HCT116 (cell line): ENCODE measurements at regions not wholly inside any gene's neighbourhood (a gene's known extent, or its start where the extent isn't known, plus 50 kb on each side); places are given as distances from the start of the nearest gene placed in this dataset.
"Not testable (repeated sequence)": the region's sequence is repeated elsewhere in the genome, so short reads cannot be mapped to it uniquely, and the experiment has no call there.

Experiments
- ATAC-seq: fragments of 200-7000 bp; cut with Tn5 transposase; 2 replicates; pipeline ENCODE4 v1.9.1; 2020; ENCODE audit warnings: mild to moderate bottlenecking, moderate library complexity
- BruUV-seq: library from RNA; stranded (reverse); fragments of 400-500 nt; replicated peaks from 2 replicates; lab custom pipeline; 2021; lab: Mats Ljungman, UMichigan
- CTCF ChIA-PET: fragments of 300-600 bp; sonication (Branson Sonifier 250); formaldehyde crosslinking; loops from one replicate; lab custom pipeline; 2021; ENCODE audit warnings: antibody characterized with exemption; lab: Charles Lee
- POLR2A ChIA-PET: fragments of 300-600, 350-600 bp; sonication (Branson Sonifier 250); formaldehyde crosslinking; loops from one replicate; lab custom pipeline; 2021; ENCODE audit warnings: antibody characterized with exemption; lab: Charles Lee
- RAD21 ChIA-PET, 2 experiments: fragments of 300-600 bp; sonication (Branson Sonifier 250); formaldehyde crosslinking; loops; one replicate each; lab custom pipeline; 2023; ENCODE audit warnings: low total read pairs in 2 of 2; ENCODE audit not compliant: uncharacterized antibody in 2 of 2, unreplicated experiment in 2 of 2, low non-redundant PET in 1 of 2; lab: Charles Lee
- DNase-seq: peaks from one replicate; pipeline ENCODE4 v3.0.0-alpha.2; 2010; ENCODE audit warnings: low read depth, low spot score
- H2AFZ ChIP-seq: fragments of 200-600 bp; shearing (Covaris generic), sonication (generic); 2 replicates; pipeline ENCODE4 v1.6.1; 2017; ENCODE audit warnings: low read depth, mixed run types, mixed read lengths, antibody characterized with exemption, low read length; ENCODE audit not compliant: poor library complexity, severe bottlenecking
- H3K27ac ChIP-seq: 2 replicates; pipeline ENCODE4 v1.5.1; 2012; ENCODE audit warnings: low read depth, low read length
- H3K27me3 ChIP-seq: fragments of 200-600 bp; sonication (generic); 2 replicates; pipeline ENCODE4 v1.6.1; 2016; ENCODE audit warnings: mixed run types, low read length, mixed read lengths; ENCODE audit not compliant: insufficient read depth
- H3K36me3 ChIP-seq, 2 experiments: fragments of 200-500 bp in 1 of 2; fragments of 200-600 bp in 1 of 2; sonication (Bioruptor generic) in 1 of 2; sonication (generic) in 1 of 2; 2 replicates each; pipeline versions ENCODE4 v1.5.1 to v1.6.1; 2014 to 2016; ENCODE audit warnings: low read length in 2 of 2, inconsistent platforms in 1 of 2, mixed read lengths in 1 of 2, mixed run types in 1 of 2; ENCODE audit not compliant: insufficient read depth in 2 of 2, control insufficient read depth in 1 of 2
- H3K4me1 ChIP-seq, 2 experiments: fragments of 200-600 bp in 1 of 2; sonication (generic) in 1 of 2; 2 replicates each; pipeline versions ENCODE4 v1.5.1 to v1.6.1; 2012 to 2017; ENCODE audit warnings: low read length in 2 of 2, inconsistent platforms in 1 of 2, mild to moderate bottlenecking in 1 of 2, mixed read lengths in 1 of 2, mixed run types in 1 of 2, moderate library complexity in 1 of 2; ENCODE audit not compliant: insufficient read depth in 2 of 2, control insufficient read depth in 1 of 2
- H3K4me2 ChIP-seq: fragments of 200-600 bp; sonication (generic); 2 replicates; pipeline ENCODE4 v1.6.1; 2017; ENCODE audit warnings: mixed run types, low read length, mixed read lengths
- H3K4me3 ChIP-seq, 2 experiments: fragments of 200-600 bp in 1 of 2; sonication (generic) in 1 of 2; replicated peaks in 1 of 2; 2 replicates each; pipeline ENCODE4 v1.5.1; 2011 to 2016; ENCODE audit warnings: low read length in 2 of 2, control low read depth in 1 of 2, low read depth in 1 of 2, mild to moderate bottlenecking in 1 of 2, mixed read lengths in 1 of 2, mixed run types in 1 of 2
- H3K79me2 ChIP-seq: fragments of 200-600 bp; sonication (generic); 2 replicates; pipeline ENCODE4 v1.6.1; 2017; ENCODE audit warnings: mild to moderate bottlenecking, mixed run types, low read length, moderate library complexity, mixed read lengths; ENCODE audit not compliant: insufficient read depth
- H3K9ac ChIP-seq: fragments of 200-600 bp; sonication (generic); 2 replicates; pipeline ENCODE4 v1.6.1; 2016; ENCODE audit warnings: low read length, mixed read lengths
- H3K9me2 ChIP-seq: fragments of 200-600 bp; sonication (generic), shearing (Covaris generic); 2 replicates; pipeline ENCODE4 v1.6.1; 2017; ENCODE audit warnings: mixed run types, mild to moderate bottlenecking, moderate library complexity; ENCODE audit not compliant: insufficient read depth
- H3K9me3 ChIP-seq, 2 experiments: fragments of 200-500 bp in 1 of 2; fragments of 200-600 bp in 1 of 2; sonication (Bioruptor generic) in 1 of 2; sonication (generic) in 1 of 2; 2 replicates each; pipeline ENCODE4 v1.6.1; 2014 to 2017; ENCODE audit warnings: low read length in 2 of 2, mixed read lengths in 2 of 2, inconsistent platforms in 1 of 2, low read depth in 1 of 2, mild to moderate bottlenecking in 1 of 2, mixed run types in 1 of 2, moderate library complexity in 1 of 2; ENCODE audit not compliant: control insufficient read depth in 1 of 2, insufficient read depth in 1 of 2
- H4K20me1 ChIP-seq: fragments of 200-600 bp; sonication (generic), shearing (Covaris generic); 2 replicates; pipeline ENCODE4 v1.6.1; 2017; ENCODE audit warnings: mixed run types, mild to moderate bottlenecking, moderate library complexity; ENCODE audit not compliant: insufficient read depth
- EGR1 ChIP-seq: IDR thresholded peaks from 2 replicates; pipeline ENCODE4 v1.6.1; 2012; ENCODE audit warnings: low read depth
- EZH2phosphoT487 ChIP-seq: fragments of 200-600 bp; IDR thresholded peaks from 2 replicates; pipeline ENCODE4 v1.6.1; 2018; ENCODE audit warnings: antibody characterized with exemption, borderline replicate concordance
- FOSL1 ChIP-seq: IDR thresholded peaks from 2 replicates; pipeline ENCODE4 v1.6.1; 2012; ENCODE audit warnings: low read depth
- JUND ChIP-seq: IDR thresholded peaks from 2 replicates; pipeline ENCODE4 v1.6.1; 2012
- SP1 ChIP-seq: IDR thresholded peaks from 2 replicates; pipeline ENCODE4 v1.6.1; 2012; ENCODE audit warnings: low read depth
- TCF7L2 ChIP-seq: IDR thresholded peaks from 2 replicates; pipeline ENCODE4 v1.7.0; 2011; ENCODE audit warnings: borderline replicate concordance, inconsistent platforms; ENCODE audit not compliant: insufficient read depth, insufficient read length; ENCODE audit errors: extremely low read depth
- YY1 ChIP-seq: IDR thresholded peaks from 2 replicates; pipeline ENCODE4 v1.6.1; 2011; ENCODE audit warnings: low read length, low read depth, moderate library complexity, mild to moderate bottlenecking; ENCODE audit not compliant: insufficient replicate concordance; ENCODE audit errors: extremely low read depth
- ZBTB33 ChIP-seq: IDR thresholded peaks from 2 replicates; pipeline ENCODE4 v1.6.1; 2011; ENCODE audit warnings: mild to moderate bottlenecking, low read length, moderate library complexity; ENCODE audit not compliant: insufficient replicate concordance; ENCODE audit errors: extremely low read depth
- intact Hi-C: fragments of 100-400 bp; cut with micrococcal nuclease; formaldehyde crosslinking; loops from 2 replicates; pipeline ENCODE4 v1.10.0; 2022

GRCh38 chr5:136812270-136812669, 446.9 kb upstream of the TRPC7 start:
- H3K9me2 ChIP-seq, H4K20me1 ChIP-seq, H3K9me3 ChIP-seq, DNase-seq, H3K4me3 ChIP-seq, intact Hi-C loops, H3K4me2 ChIP-seq, H3K36me3 ChIP-seq, ATAC-seq, H3K27ac ChIP-seq, H3K9ac ChIP-seq, POLR2A ChIA-PET, H2AFZ ChIP-seq, H3K27me3 ChIP-seq, H3K79me2 ChIP-seq, RAD21 ChIA-PET, BruUV-seq, CTCF ChIA-PET: not testable (repeated sequence)
- peaks cover 0 to 12% of the 10 kb centered on the region in 2 experiments; a peak in 2 of 4 replicates for H3K4me1 ChIP-seq

- TF ChIP-seq TCF7L2 (no peak), JUND (0 out of 2 replicates have a peak, but pooled peaks have one; percentile 23)
- no peaks in the 10 kb centered on the region for H3K9me3 ChIP-seq
- H3K4me3 ChIP-seq = no peak overlapping the region
- BruUV-seq = no TSS peak
- DNase-seq (no peak), ATAC-seq (peak; percentile 47; the same call in 1 of the 2 replicates)
- no peaks in the 10 kb centered on the region for H3K27me3 ChIP-seq
- no peak overlapping the region for H3K27ac ChIP-seq
- peaks cover 0 to 12% of the 10 kb centered on the region in 2 experiments; a peak in 2 of 4 replicates for H3K4me1 ChIP-seq
- no peaks in the 10 kb centered on the region for H3K79me2 ChIP-seq
- POLR2A ChIA-PET = no interaction called here
- no peak overlapping the region for H3K9ac ChIP-seq
- no peak overlapping the region for H2AFZ ChIP-seq
- H3K4me2 ChIP-seq = no peak overlapping the region
- no peaks in the 10 kb centered on the region for H3K9me2 ChIP-seq
- no peaks in the 10 kb centered on the region for H4K20me1 ChIP-seq
- H3K36me3 ChIP-seq = no peaks in the 10 kb centered on the region
- intact Hi-C loops = no loop called here
- RAD21 ChIA-PET = no interaction called here
- CTCF ChIA-PET = no interaction called here
Observed at GRCh38 chr5:136811551-136811950, 446.2 kb upstream of the TRPC7 start.

GRCh38 chr5:136811086-136811485, 445.7 kb upstream of the TRPC7 start:
- H2AFZ ChIP-seq = no peak overlapping the region
- POLR2A ChIA-PET = no interaction called here
- H3K9ac ChIP-seq = no peak overlapping the region
- intact Hi-C loops = no loop called here
- peaks cover 0 to 12% of the 10 kb centered on the region in 2 experiments; a peak in 2 of 4 replicates for H3K4me1 ChIP-seq
- H3K9me2 ChIP-seq = no peaks in the 10 kb centered on the region
- BruUV-seq = no TSS peak
- H3K4me2 ChIP-seq = no peak overlapping the region
- no peaks in the 10 kb centered on the region for H3K79me2 ChIP-seq
- no peak overlapping the region for H3K4me3 ChIP-seq
- DNase-seq (no peak), ATAC-seq (no peak)
- H3K27me3 ChIP-seq = no peaks in the 10 kb centered on the region
- no peaks in the 10 kb centered on the region for H3K36me3 ChIP-seq
- H3K27ac ChIP-seq = no peak overlapping the region
- H4K20me1 ChIP-seq = no peaks in the 10 kb centered on the region
- CTCF ChIA-PET = no interaction called here
- H3K9me3 ChIP-seq = no peaks in the 10 kb centered on the region
- RAD21 ChIA-PET = no interaction called here
- no peak for TF ChIP-seq SP1
- no peak for TF ChIP-seq FOSL1
- no peak for TF ChIP-seq YY1
- no peak for TF ChIP-seq EZH2phosphoT487
- no peak for TF ChIP-seq ZBTB33
- TF ChIP-seq EGR1 = no peak
